Panc1 (cell line): ENCODE measurements at regions not wholly inside any gene's neighbourhood (a gene's known extent, or its start where the extent isn't known, plus 50 kb on each side); places are given as distances from the start of the nearest gene placed in this dataset.

Experiments used
- ATAC-seq: fragments of 200-7000 bp; cut with Tn5 transposase; 2 replicates; pipeline ENCODE4 v1.9.1; 2020; ENCODE audit warnings: mild to moderate bottlenecking, moderate library complexity
- BruUV-seq: library from RNA; stranded (reverse); fragments of 400-500 nt; replicated peaks from 2 replicates; lab custom pipeline; 2021; lab: Mats Ljungman, UMichigan
- CTCF ChIA-PET: fragments of 300-600 bp; sonication (Branson Sonifier 250); formaldehyde crosslinking; loops from one replicate; lab custom pipeline; 2022; ENCODE audit warnings: antibody characterized with exemption; lab: Charles Lee
- POLR2A ChIA-PET: fragments of 300-600 bp; sonication (Branson Sonifier 250); formaldehyde crosslinking; loops from one replicate; lab custom pipeline; 2022; ENCODE audit warnings: antibody characterized with exemption; lab: Charles Lee
- DNase-seq: peaks from one replicate; pipeline ENCODE4 v3.0.0-alpha.2; 2010; ENCODE audit warnings: low read depth, low spot score
- H3K27ac ChIP-seq: 2 replicates; pipeline ENCODE4 v1.5.1; 2011; ENCODE audit warnings: mild to moderate bottlenecking, low read length, inconsistent platforms
- H3K27me3 ChIP-seq: fragments of 200-500 bp; sonication (Bioruptor generic); 2 replicates; pipeline ENCODE4 v1.6.0; 2014; ENCODE audit warnings: low read length, inconsistent platforms; ENCODE audit not compliant: control insufficient read depth, insufficient read depth
- H3K36me3 ChIP-seq: fragments of 200-500 bp; sonication (Bioruptor generic); 2 replicates; pipeline ENCODE4 v1.5.1; 2014; ENCODE audit warnings: inconsistent platforms, mild to moderate bottlenecking, low read length, moderate library complexity; ENCODE audit not compliant: control insufficient read depth, insufficient read depth
- H3K4me1 ChIP-seq: 2 replicates; pipeline ENCODE4 v1.5.1; 2011; ENCODE audit warnings: inconsistent platforms, mild to moderate bottlenecking, low read length, moderate library complexity; ENCODE audit not compliant: control insufficient read depth, insufficient read depth
- H3K4me3 ChIP-seq, 2 experiments: 2 replicates each; pipeline ENCODE4 v1.5.1; 2011 to 2012; ENCODE audit warnings: low read depth in 2 of 2, low read length in 2 of 2, mild to moderate bottlenecking in 2 of 2, inconsistent platforms in 1 of 2, moderate library complexity in 1 of 2
- H3K9me3 ChIP-seq: fragments of 200-500 bp; sonication (Bioruptor generic); 2 replicates; pipeline ENCODE4 v1.5.1; 2014; ENCODE audit warnings: low read depth, mild to moderate bottlenecking, inconsistent platforms, low read length, moderate library complexity; ENCODE audit not compliant: control insufficient read depth, insufficient read depth
- POLR2AphosphoS5 ChIP-seq: IDR thresholded peaks from 2 replicates; pipeline ENCODE4 v1.6.1; 2012; ENCODE audit warnings: mild to moderate bottlenecking, low read depth, low read length, moderate library complexity
- SIN3A ChIP-seq: IDR thresholded peaks from 2 replicates; pipeline ENCODE4 v1.6.1; 2012; ENCODE audit warnings: low read depth, mild to moderate bottlenecking, low read length, moderate library complexity, borderline replicate concordance; ENCODE audit not compliant: insufficient read depth
- TCF7L2 ChIP-seq: IDR thresholded peaks from 2 replicates; pipeline ENCODE4 v1.6.1; 2011; ENCODE audit warnings: mild to moderate bottlenecking, low read depth, low read length, inconsistent platforms
- in situ Hi-C: cut with HindIII; loops from 2 replicates; pipeline ENCODE4 v1.10.0; 2016; ENCODE audit warnings: low sequenced_read_pairs, low pct_unique_long_range_greater_than_20kb
- intact Hi-C: fragments of 100-400 bp; cut with micrococcal nuclease; formaldehyde crosslinking; loops from one replicate; pipeline ENCODE4 v1.10.0; 2022; ENCODE audit not compliant: unreplicated experiment
- TF ChIP-seq, protein P1 (sequence below), 2 experiments: IDR thresholded peaks; 2 replicates each; pipeline ENCODE4 v1.6.1; 2011 to 2012; ENCODE audit warnings: low read depth in 2 of 2, control low read depth in 1 of 2, low read length in 1 of 2, mild to moderate bottlenecking in 1 of 2, moderate library complexity in 1 of 2; ENCODE audit not compliant: insufficient read depth in 1 of 2
- TF ChIP-seq, protein P2 (sequence below): fragments of 450-650 bp; IDR thresholded peaks from 2 replicates; pipeline ENCODE4 v1.5.1; 2017; ENCODE audit warnings: mild to moderate bottlenecking

DNA sequence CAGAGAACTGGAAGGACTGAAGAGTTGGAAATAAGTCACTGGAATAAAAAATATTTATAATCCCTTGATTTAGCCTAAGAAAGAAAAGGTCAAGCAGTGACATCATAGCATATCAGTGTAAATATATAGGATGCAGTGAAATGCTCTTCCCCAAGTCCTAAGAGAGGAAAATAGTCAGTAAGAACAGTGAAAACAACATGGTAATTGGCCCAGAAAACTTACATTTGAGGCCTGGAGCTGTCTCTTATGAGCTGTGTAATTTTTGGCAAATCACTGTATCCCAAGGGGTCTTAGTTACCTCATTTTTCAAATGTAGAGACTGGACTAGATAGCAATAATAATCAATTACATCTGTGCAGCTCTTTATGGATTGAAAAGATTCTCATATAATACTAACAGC lies 255.7 kb upstream of the AR start:
- BruUV-seq = no TSS peak
- CTCF ChIA-PET = no interaction called here

DNA sequence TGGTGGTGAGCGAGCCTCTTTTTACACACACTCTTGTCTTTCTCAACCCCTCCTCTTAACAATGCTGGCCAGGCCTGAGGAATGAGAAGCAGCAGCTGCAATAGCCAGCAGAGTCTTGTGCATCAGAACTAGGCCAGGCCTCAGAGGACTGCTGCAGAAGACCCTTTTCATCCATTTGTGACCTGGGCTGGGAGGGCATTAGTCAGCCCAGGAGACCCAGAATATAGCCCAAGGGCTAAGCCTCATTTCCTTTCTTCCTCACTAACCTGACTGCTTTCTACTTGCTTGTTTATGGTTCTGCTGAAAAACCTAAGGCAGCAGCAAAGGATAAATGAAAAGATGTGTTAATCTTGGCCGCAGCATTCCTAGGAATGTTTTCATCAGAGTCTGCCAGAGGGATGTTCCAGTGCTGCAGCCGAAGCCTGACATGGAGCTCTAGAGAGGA lies 254.7 kb upstream of the AR start:
- Histone ChIP-seq H3K9me3 (no peaks in the 10 kb centered on the region), H3K27me3 (no peaks in the 10 kb centered on the region), H3K4me1 (no peaks in the 10 kb centered on the region), H3K27ac (no peak overlapping the region), H3K36me3 (no peaks in the 10 kb centered on the region), H3K4me3 (no peak overlapping the region)
- intact Hi-C loops (no loop called here), in situ Hi-C loops (no loop called here)
- POLR2A ChIA-PET = no interaction called here
- no peak for TF ChIP-seq TCF7L2
- TF ChIP-seq, protein P1, sequence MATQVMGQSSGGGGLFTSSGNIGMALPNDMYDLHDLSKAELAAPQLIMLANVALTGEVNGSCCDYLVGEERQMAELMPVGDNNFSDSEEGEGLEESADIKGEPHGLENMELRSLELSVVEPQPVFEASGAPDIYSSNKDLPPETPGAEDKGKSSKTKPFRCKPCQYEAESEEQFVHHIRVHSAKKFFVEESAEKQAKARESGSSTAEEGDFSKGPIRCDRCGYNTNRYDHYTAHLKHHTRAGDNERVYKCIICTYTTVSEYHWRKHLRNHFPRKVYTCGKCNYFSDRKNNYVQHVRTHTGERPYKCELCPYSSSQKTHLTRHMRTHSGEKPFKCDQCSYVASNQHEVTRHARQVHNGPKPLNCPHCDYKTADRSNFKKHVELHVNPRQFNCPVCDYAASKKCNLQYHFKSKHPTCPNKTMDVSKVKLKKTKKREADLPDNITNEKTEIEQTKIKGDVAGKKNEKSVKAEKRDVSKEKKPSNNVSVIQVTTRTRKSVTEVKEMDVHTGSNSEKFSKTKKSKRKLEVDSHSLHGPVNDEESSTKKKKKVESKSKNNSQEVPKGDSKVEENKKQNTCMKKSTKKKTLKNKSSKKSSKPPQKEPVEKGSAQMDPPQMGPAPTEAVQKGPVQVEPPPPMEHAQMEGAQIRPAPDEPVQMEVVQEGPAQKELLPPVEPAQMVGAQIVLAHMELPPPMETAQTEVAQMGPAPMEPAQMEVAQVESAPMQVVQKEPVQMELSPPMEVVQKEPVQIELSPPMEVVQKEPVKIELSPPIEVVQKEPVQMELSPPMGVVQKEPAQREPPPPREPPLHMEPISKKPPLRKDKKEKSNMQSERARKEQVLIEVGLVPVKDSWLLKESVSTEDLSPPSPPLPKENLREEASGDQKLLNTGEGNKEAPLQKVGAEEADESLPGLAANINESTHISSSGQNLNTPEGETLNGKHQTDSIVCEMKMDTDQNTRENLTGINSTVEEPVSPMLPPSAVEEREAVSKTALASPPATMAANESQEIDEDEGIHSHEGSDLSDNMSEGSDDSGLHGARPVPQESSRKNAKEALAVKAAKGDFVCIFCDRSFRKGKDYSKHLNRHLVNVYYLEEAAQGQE (IDR thresholded peaks at IDR 0.05; ENCODE audit: insufficient read depth in 1 of 2, low read depth in 2 of 2, low read length in 1 of 2) = no peak
- no peak for TF ChIP-seq SIN3A
- TF ChIP-seq POLR2AphosphoS5 = no peak
- BruUV-seq = no TSS peak
- ATAC-seq (no peak), DNase-seq (no peak)
- CTCF ChIA-PET = no interaction called here

More for the DNA sequence above, 255.7 kb upstream of the AR start:
- Histone ChIP-seq H3K36me3 (no peaks in the 10 kb centered on the region), H3K4me1 (no peaks in the 10 kb centered on the region), H3K4me3 (no peak overlapping the region), H3K27ac (no peak overlapping the region), H3K9me3 (no peaks in the 10 kb centered on the region), H3K27me3 (no peaks in the 10 kb centered on the region)
- POLR2A ChIA-PET = no interaction called here
- intact Hi-C loops (no loop called here), in situ Hi-C loops (no loop called here)
- TF ChIP-seq TCF7L2 (no peak), SIN3A (no peak), POLR2AphosphoS5 (no peak)
- TF ChIP-seq, protein P2, sequence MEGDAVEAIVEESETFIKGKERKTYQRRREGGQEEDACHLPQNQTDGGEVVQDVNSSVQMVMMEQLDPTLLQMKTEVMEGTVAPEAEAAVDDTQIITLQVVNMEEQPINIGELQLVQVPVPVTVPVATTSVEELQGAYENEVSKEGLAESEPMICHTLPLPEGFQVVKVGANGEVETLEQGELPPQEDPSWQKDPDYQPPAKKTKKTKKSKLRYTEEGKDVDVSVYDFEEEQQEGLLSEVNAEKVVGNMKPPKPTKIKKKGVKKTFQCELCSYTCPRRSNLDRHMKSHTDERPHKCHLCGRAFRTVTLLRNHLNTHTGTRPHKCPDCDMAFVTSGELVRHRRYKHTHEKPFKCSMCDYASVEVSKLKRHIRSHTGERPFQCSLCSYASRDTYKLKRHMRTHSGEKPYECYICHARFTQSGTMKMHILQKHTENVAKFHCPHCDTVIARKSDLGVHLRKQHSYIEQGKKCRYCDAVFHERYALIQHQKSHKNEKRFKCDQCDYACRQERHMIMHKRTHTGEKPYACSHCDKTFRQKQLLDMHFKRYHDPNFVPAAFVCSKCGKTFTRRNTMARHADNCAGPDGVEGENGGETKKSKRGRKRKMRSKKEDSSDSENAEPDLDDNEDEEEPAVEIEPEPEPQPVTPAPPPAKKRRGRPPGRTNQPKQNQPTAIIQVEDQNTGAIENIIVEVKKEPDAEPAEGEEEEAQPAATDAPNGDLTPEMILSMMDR = no peak
- TF ChIP-seq, protein P1 (IDR thresholded peaks at IDR 0.05; ENCODE audit: insufficient read depth in 1 of 2, low read depth in 2 of 2, low read length in 1 of 2) = no peak
- ATAC-seq = no peak
- DNase-seq = no peak
